ENCODE measurements at regions not wholly inside any gene's neighbourhood (a gene's known extent, or its start where the extent isn't known, plus 50 kb on each side); places are given as distances from the start of the nearest gene placed in this dataset.

DNA sequence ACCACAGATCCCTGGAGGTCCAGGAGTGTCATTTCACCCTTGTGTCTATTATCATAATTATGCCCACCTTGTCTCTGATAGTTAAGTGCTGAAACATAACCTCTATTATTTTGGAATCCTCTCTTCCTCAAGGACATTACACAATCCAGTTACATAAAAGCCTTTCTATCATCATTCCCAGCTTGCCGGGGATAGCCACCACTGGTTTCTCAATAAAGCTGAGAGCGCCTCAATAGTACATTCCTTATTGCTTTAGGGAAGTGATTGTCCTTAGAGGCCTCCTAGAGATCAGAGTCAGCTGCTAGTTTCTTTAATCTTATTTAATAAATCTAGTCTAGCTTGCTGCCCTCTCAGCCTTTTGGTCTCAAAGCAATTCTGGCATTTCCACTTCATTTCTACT lies 490.0 kb upstream of the ATXN8OS start:
- H2BK12ac ChIP-seq (ENCODE audit: low read depth, low read length) = no peak overlapping the region
- H3K4me1 ChIP-seq (replicated peaks in 1 of 4; ENCODE audit: control insufficient read depth in 3 of 4, insufficient read depth in 4 of 4, low read length in 3 of 4) = peaks cover 0 to 4% (median 0%) of the 10 kb centered on the region in 4 experiments; a peak in 1 of 7 replicates
- no peak overlapping the region for H2AFZ ChIP-seq (ENCODE audit: low read length)
- no peaks in the 10 kb centered on the region; a peak in 2 of 4 replicates for H3K9me3 ChIP-seq (ENCODE audit: insufficient read depth in 2 of 2, low read depth in 1 of 2, low read length in 1 of 2)
- H3K4me2 ChIP-seq (ENCODE audit: insufficient read depth in 1 of 2, low read depth in 2 of 2, low read length in 2 of 2) = no peak overlapping the region
- no peak overlapping the region for H3K18ac ChIP-seq (ENCODE audit: extremely low read depth, low read length)
- no peak overlapping the region for H4K5ac ChIP-seq (ENCODE audit: insufficient read length, low read depth, low read length)
- no peaks in the 10 kb centered on the region for H4K20me1 ChIP-seq (replicated peaks in 1 of 2; ENCODE audit: control insufficient read depth in 1 of 2, insufficient read depth in 2 of 2, low read length in 2 of 2)
- H3K4ac ChIP-seq (replicated peaks; ENCODE audit: insufficient read length, low read depth, low read length) = no peak overlapping the region
- H2AK5ac ChIP-seq (ENCODE audit: low read depth, low read length) = no peak overlapping the region
- H3K23ac ChIP-seq (ENCODE audit: insufficient read length) = no peak overlapping the region
- DNase-seq (ENCODE audit: low read depth in 1 of 2, low spot score in 2 of 2) (no peak), FAIRE-seq (no peak)
- WGBS, 2 experiments (ENCODE audit: extremely low coverage in 1 of 2, insufficient coverage in 1 of 2, insufficient read length in 1 of 2, insufficient replicate concordance in 2 of 2, low coverage in 1 of 2, low lambda C conversion rate in 2 of 2, missing lambda C conversion rate in 1 of 2) = 100% methylated on average over 2 of the region's 2 CpGs; no CpG with 5 or more reads in 1 of the 2 experiments
- H2BK5ac ChIP-seq (ENCODE audit: low read depth, low read length) = no peak overlapping the region
- H3K9ac ChIP-seq (replicated peaks in 1 of 4; ENCODE audit: extremely low read depth in 1 of 4, low read depth in 3 of 4, low read length in 3 of 4) = no peak overlapping the region
- CTCF ChIA-PET (ENCODE audit: partially characterized antibody) = interaction anchor here (1.6 kb wide), 1 partner anchor 13 kb away, joined by 3 read pairs; no protein-coding TSS in a partner anchor
- POLR2A ChIA-PET (ENCODE audit: partially characterized antibody) = no interaction called here
- TF ChIP-seq POLR2AphosphoS5 (IDR thresholded peaks at IDR 0.05; ENCODE audit: low read depth, low read length) = no peak
- TF ChIP-seq, protein P1, sequence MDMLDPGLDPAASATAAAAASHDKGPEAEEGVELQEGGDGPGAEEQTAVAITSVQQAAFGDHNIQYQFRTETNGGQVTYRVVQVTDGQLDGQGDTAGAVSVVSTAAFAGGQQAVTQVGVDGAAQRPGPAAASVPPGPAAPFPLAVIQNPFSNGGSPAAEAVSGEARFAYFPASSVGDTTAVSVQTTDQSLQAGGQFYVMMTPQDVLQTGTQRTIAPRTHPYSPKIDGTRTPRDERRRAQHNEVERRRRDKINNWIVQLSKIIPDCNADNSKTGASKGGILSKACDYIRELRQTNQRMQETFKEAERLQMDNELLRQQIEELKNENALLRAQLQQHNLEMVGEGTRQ (IDR thresholded peaks at IDR 0.05; ENCODE audit: low read length) = no peak
- H4K8ac ChIP-seq (ENCODE audit: extremely low read depth, insufficient read depth, low read length) = no peak overlapping the region
- no peak overlapping the region for H3K4me3 ChIP-seq (ENCODE audit: extremely low read depth in 1 of 4, insufficient read depth in 2 of 4, low read depth in 3 of 4, low read length in 4 of 4)
- no peaks in the 10 kb centered on the region for H3K79me1 ChIP-seq (ENCODE audit: low read depth, low read length)
- H3K27me3 ChIP-seq (replicated peaks in 1 of 4; ENCODE audit: control insufficient read depth in 3 of 4, extremely low read depth in 1 of 4, insufficient read depth in 3 of 4, low read length in 3 of 4) = no peaks in the 10 kb centered on the region
- no peak overlapping the region for H3K56ac ChIP-seq (replicated peaks; ENCODE audit: insufficient read length, low read depth, low read length)
- no peak overlapping the region for H2BK20ac ChIP-seq (ENCODE audit: low read length)
- H2BK120ac ChIP-seq (replicated peaks; ENCODE audit: low read depth, low read length) = no peak overlapping the region
- H3K36me3 ChIP-seq (ENCODE audit: control insufficient read depth in 2 of 4, insufficient read depth in 4 of 4, low read length in 3 of 4) = peaks cover 0 to 3% (median 0%) of the 10 kb centered on the region in 4 experiments; a peak in 2 of 8 replicates
- no peak overlapping the region for H2BK15ac ChIP-seq (ENCODE audit: low read length)
- H3K14ac ChIP-seq (ENCODE audit: insufficient read length) = no peak overlapping the region
- H3K27ac ChIP-seq (ENCODE audit: low read depth, low read length) = no peak overlapping the region
- H4K91ac ChIP-seq (replicated peaks; ENCODE audit: insufficient read length, low read length) = no peak overlapping the region
- no peaks in the 10 kb centered on the region for H3K79me2 ChIP-seq (ENCODE audit: control insufficient read depth in 1 of 2, insufficient read depth in 2 of 2, low read length in 2 of 2)
- no peaks in the 10 kb centered on the region for H3K23me2 ChIP-seq (ENCODE audit: low read depth, low read length)

All from H1 (cell line).